ENCODE measurements at regions not wholly inside any gene's neighbourhood (a gene's known extent, or its start where the extent isn't known, plus 50 kb on each side); places are given as distances from the start of the nearest gene placed in this dataset.

DNA sequence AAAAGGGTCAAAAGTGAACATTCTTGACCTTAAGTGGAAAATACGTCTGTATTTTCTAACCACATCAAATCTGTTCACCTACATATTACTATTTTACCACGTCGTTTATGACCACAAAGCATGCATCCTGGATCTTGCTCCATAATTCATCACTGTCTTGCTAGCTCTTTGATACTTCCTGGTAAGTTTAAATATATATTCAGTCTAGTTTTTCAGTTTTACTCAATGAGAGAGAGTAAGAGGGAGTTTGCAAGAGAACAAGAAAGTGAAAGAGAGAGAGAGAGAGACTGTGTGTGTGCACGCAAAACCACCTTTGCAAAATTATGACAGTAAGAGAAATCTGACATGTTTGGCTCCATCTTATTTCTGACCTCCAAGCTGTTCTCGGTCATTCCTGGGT lies 173.7 kb upstream of the GALNTL6 start:
- intact Hi-C loops (cut with DNase I) = no loop called here
- no peak for DNase-seq
- no peak for ATAC-seq
- H3K36me3 ChIP-seq = no peaks in the 10 kb centered on the region
- H3K27ac ChIP-seq = no peak overlapping the region
- no peaks in the 10 kb centered on the region for H3K27me3 ChIP-seq
- H3K4me3 ChIP-seq = no peak overlapping the region
- TF ChIP-seq, protein P1, sequence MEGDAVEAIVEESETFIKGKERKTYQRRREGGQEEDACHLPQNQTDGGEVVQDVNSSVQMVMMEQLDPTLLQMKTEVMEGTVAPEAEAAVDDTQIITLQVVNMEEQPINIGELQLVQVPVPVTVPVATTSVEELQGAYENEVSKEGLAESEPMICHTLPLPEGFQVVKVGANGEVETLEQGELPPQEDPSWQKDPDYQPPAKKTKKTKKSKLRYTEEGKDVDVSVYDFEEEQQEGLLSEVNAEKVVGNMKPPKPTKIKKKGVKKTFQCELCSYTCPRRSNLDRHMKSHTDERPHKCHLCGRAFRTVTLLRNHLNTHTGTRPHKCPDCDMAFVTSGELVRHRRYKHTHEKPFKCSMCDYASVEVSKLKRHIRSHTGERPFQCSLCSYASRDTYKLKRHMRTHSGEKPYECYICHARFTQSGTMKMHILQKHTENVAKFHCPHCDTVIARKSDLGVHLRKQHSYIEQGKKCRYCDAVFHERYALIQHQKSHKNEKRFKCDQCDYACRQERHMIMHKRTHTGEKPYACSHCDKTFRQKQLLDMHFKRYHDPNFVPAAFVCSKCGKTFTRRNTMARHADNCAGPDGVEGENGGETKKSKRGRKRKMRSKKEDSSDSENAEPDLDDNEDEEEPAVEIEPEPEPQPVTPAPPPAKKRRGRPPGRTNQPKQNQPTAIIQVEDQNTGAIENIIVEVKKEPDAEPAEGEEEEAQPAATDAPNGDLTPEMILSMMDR (IDR thresholded peaks at IDR 0.05) = no peak
- H3K9me3 ChIP-seq = no peaks in the 10 kb centered on the region
- H3K4me1 ChIP-seq = no peaks in the 10 kb centered on the region

DNA sequence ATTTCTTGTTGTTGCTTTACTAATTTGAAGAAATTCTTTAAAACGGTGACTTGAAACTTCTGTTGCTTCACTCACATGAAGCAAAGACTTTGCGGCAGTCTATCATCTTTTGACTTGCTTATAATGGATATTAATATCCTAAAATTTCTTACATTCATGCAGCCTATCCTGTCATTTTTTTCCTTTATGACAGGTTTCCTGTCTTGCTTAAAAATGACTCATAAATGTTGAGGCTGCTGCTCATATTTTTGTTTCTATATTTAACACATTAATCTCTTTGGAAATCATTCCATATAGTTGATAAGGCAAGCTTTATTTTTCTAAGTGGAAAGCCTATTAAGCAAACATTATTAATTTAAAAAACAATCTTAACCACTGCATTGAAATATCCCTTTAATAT lies 176.6 kb upstream of the GALNTL6 start:
- no peak for DNase-seq
- intact Hi-C loops (cut with DNase I) = no loop called here

DNA sequence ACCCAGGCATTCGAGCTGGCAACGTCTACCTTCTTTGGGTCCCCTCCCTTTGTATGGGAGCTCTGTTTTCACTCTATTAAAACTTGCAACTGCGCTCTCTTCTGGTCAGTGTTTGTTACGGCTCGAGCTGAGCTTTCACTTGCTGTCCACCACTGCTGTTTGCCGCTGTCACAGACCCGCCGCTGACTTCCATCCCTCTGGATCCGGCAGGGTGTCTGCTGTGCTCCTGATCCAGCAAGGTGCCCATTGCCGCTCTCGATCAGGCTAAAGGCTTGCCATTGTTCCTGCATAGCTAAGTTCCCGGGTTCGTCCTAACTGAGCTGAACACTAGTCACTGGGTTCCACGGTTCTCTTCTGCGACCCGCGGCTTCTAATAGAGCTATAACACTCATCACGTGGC lies 183.5 kb upstream of the GALNTL6 start:
- H3K27ac ChIP-seq = no peak overlapping the region
- H3K36me3 ChIP-seq = no peaks in the 10 kb centered on the region
- TF ChIP-seq, protein P1 (IDR thresholded peaks at IDR 0.05) = no peak
- no peak overlapping the region for H3K4me3 ChIP-seq
- DNase-seq (no peak), ATAC-seq (no peak)
- intact Hi-C loops (cut with DNase I) = no loop called here
- no peaks in the 10 kb centered on the region for H3K4me1 ChIP-seq
- H3K27me3 ChIP-seq = no peaks in the 10 kb centered on the region
- H3K9me3 ChIP-seq = no peaks in the 10 kb centered on the region

More for the DNA sequence above, 176.6 kb upstream of the GALNTL6 start:
- Histone ChIP-seq H3K4me1 (no peaks in the 10 kb centered on the region), H3K27ac (no peak overlapping the region), H3K36me3 (no peaks in the 10 kb centered on the region), H3K9me3 (no peaks in the 10 kb centered on the region), H3K27me3 (no peaks in the 10 kb centered on the region), H3K4me3 (no peak overlapping the region)
- no peak for ATAC-seq
- TF ChIP-seq, protein P1 (IDR thresholded peaks at IDR 0.05) = no peak

DNA sequence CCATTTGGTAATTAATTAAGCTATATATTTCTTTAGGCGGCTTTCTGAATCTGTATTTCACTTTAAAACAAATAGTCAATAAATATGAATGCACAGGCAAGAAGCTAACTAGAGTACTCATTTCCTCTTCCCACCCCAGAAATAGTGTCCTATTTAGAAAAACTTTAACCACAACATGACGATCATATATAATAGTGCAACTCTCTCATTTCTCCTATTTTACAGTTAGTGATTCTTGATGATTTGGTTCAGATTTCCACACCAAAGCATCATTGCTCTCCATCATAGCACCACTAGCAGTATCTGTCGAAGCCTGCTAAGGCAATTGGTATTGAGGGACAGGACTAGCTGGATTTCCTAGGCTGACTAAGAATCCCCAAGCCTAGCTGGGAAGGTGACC lies 184.0 kb upstream of the GALNTL6 start:
- ATAC-seq (no peak), DNase-seq (no peak)
- no peaks in the 10 kb centered on the region for H3K4me1 ChIP-seq
- no peaks in the 10 kb centered on the region for H3K27me3 ChIP-seq
- TF ChIP-seq, protein P1 (IDR thresholded peaks at IDR 0.05) = no peak
- H3K9me3 ChIP-seq = no peaks in the 10 kb centered on the region
- H3K4me3 ChIP-seq = no peak overlapping the region
- H3K27ac ChIP-seq = no peak overlapping the region
- no peaks in the 10 kb centered on the region for H3K36me3 ChIP-seq
- intact Hi-C loops (cut with DNase I) = no loop called here

DNA sequence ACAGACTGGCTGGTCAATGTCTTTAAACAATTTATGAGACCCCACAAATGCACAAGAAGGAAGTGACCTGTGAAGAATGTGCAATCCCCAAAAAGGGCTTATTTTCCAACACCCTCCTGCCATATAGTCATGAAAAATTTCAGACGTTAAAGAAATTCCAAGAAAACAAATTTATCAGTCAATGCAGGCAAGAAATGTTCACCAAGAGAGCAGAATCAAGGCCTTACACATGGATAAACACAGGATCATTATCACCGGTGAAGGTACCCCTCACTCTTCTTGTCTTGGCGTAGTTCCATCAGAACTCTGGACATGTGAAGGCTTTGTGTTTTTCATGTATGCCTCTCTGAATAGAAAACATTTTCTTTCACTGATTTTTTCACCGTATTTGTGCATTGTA lies 186.7 kb upstream of the GALNTL6 start:
- DNase-seq (no peak), ATAC-seq (no peak)
- TF ChIP-seq, protein P1 (IDR thresholded peaks at IDR 0.05) = no peak
- Histone ChIP-seq H3K4me1 (no peaks in the 10 kb centered on the region), H3K9me3 (no peaks in the 10 kb centered on the region), H3K4me3 (no peak overlapping the region), H3K27me3 (no peaks in the 10 kb centered on the region), H3K36me3 (no peaks in the 10 kb centered on the region), H3K27ac (no peak overlapping the region)
- intact Hi-C loops (cut with DNase I) = no loop called here

DNA sequence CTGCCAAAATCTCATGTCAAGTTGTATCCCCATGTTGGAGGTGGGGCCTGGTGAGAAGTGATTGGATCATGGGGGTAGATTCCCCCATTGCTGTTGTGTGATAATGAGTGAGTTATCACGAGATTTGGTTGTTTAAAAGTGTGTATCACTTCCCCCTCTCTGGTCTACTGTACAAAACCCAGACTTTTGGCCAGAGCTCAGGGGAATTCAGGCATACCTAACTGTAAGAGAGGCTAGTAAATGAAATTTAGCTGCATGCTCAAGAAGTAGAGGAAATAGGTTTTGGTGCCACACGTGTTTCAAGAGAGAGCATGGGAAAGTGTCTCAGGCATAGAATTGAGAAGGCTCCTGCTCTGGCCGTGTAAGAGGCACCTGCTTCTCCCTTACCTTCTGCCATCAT lies 190.5 kb upstream of the GALNTL6 start:
- Histone ChIP-seq H3K27me3 (no peaks in the 10 kb centered on the region), H3K36me3 (no peaks in the 10 kb centered on the region), H3K4me3 (no peak overlapping the region), H3K4me1 (no peaks in the 10 kb centered on the region), H3K9me3 (no peaks in the 10 kb centered on the region), H3K27ac (no peak overlapping the region)
- DNase-seq (no peak), ATAC-seq (no peak)
- intact Hi-C loops (cut with DNase I) = no loop called here
- TF ChIP-seq, protein P1 (IDR thresholded peaks at IDR 0.05) = no peak
